ENCODE measurements at regions not wholly inside any gene's neighbourhood (a gene's known extent, or its start where the extent isn't known, plus 50 kb on each side); places are given as distances from the start of the nearest gene placed in this dataset.

DNA sequence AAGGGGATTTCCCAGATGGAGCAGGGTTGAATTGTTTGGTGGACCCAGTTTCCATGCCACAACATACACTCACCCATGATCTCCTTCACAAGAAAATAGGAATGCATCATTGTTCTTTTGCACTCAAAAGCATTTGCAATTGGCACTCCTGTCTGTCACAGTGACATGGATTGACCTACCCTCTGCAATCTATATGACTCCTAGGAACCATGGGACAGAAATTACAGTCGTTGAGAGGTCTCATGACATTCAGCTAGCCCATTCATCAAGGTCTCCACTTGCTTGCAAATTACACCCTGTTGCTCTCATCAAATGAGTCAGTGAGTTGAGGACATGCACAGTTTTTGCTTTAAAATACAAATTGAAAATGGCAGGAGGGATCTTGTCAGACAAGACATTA is 448.5 kb downstream of the LPIN1 start:
- TF ChIP-seq CTCF (IDR thresholded peaks at IDR 0.05), result no peak
- no peak for TF ChIP-seq POLR2AphosphoS5 (IDR thresholded peaks at IDR 0.05; ENCODE audit: low read depth, low read length)

Measured in Panc1 (cell line).